H1 (cell line): ENCODE measurements at regions not wholly inside any gene's neighbourhood (a gene's known extent, or its start where the extent isn't known, plus 50 kb on each side); places are given as distances from the start of the nearest gene placed in this dataset.

Experiments used
- TF ChIP-seq, protein P1 (sequence below), 3 experiments: IDR thresholded peaks; 1 replicate in 2 of 3; 2 replicates in 1 of 3; pipeline versions ENCODE4 v1.5.1 to v1.6.1; 2011; ENCODE audit warnings: low read length in 3 of 3, mild to moderate bottlenecking in 3 of 3, inconsistent platforms in 2 of 3, low read depth in 1 of 3, moderate library complexity in 1 of 3; ENCODE audit not compliant: insufficient read depth in 1 of 3; ENCODE audit errors: control extremely low read depth in 1 of 3

DNA sequence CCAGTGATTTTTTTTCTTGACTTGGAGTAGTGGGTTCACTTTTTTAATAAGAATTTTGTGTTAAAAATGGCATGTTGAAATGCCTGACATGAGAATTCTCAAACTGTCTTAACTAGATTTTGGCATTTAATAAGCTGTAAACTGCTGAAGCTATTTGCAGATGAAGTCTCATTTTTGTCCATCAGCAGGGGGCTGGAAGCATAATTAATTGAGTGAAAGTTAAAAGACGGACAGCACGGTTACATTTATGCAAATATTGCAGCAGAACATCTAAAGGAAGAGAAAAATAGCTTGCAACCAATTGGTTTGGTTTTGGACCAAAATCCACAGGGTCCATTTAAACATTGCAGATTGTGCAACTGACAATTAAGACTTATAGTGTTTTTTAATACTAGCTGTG lies 837.3 kb upstream of the KLHL1 start (continued):
- TF ChIP-seq, protein P1, sequence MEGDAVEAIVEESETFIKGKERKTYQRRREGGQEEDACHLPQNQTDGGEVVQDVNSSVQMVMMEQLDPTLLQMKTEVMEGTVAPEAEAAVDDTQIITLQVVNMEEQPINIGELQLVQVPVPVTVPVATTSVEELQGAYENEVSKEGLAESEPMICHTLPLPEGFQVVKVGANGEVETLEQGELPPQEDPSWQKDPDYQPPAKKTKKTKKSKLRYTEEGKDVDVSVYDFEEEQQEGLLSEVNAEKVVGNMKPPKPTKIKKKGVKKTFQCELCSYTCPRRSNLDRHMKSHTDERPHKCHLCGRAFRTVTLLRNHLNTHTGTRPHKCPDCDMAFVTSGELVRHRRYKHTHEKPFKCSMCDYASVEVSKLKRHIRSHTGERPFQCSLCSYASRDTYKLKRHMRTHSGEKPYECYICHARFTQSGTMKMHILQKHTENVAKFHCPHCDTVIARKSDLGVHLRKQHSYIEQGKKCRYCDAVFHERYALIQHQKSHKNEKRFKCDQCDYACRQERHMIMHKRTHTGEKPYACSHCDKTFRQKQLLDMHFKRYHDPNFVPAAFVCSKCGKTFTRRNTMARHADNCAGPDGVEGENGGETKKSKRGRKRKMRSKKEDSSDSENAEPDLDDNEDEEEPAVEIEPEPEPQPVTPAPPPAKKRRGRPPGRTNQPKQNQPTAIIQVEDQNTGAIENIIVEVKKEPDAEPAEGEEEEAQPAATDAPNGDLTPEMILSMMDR (IDR thresholded peaks at IDR 0.05; ENCODE audit: control extremely low read depth in 1 of 3, insufficient read depth in 1 of 3, low read depth in 1 of 3, low read length in 3 of 3) = no peak
